ENCODE measurements at regions not wholly inside any gene's neighbourhood (a gene's known extent, or its start where the extent isn't known, plus 50 kb on each side); places are given as distances from the start of the nearest gene placed in this dataset.

GRCh38 chr3:76497636-76498035 lies 542.3 kb upstream of the ROBO2 start (continued):
- TF ChIP-seq CHD7 (IDR thresholded peaks at IDR 0.05; ENCODE audit: insufficient replicate concordance, low read length) (no peak), SIX5 (IDR thresholded peaks at IDR 0.05; ENCODE audit: low read depth, low read length) (no peak), MAX (IDR thresholded peaks at IDR 0.05) (no peak), BCL11A (IDR thresholded peaks at IDR 0.05; ENCODE audit: low read depth in 2 of 2, low read length in 2 of 2) (peak; percentile 62 to 97), SIN3A (conservative IDR thresholded peaks at IDR 0.05 in 1 of 2, IDR thresholded peaks at IDR 0.05 in 1 of 2; ENCODE audit: low read depth in 1 of 2, low read length in 2 of 2) (no peak), SAP30 (IDR thresholded peaks at IDR 0.05; ENCODE audit: insufficient read depth, insufficient replicate concordance, low read length) (no peak), ZNF274 (IDR thresholded peaks at IDR 0.05; ENCODE audit: borderline replicate concordance, extremely low read depth, low read length) (no peak), TEAD4 (IDR thresholded peaks at IDR 0.05; ENCODE audit: low read depth, low read length) (peak; percentile 100), EGR1 (IDR thresholded peaks at IDR 0.05; ENCODE audit: borderline replicate concordance, low read depth, low read length) (no peak), NANOG (IDR thresholded peaks at IDR 0.05; ENCODE audit: insufficient read depth, low read depth, low read length, poor library complexity, severe bottlenecking) (peak; percentile 85), SUZ12 (IDR thresholded peaks at IDR 0.05; ENCODE audit: low read length) (no peak), YY1 (IDR thresholded peaks at IDR 0.05; ENCODE audit: low read depth, low read length) (no peak)

Measured in H1 (cell line).